Non-pigmented ciliary epithelial cell (primary cell): ENCODE measurements at regions not wholly inside any gene's neighbourhood (a gene's known extent, or its start where the extent isn't known, plus 50 kb on each side); places are given as distances from the start of the nearest gene placed in this dataset.
"Not testable (repeated sequence)": the region's sequence is repeated elsewhere in the genome, so short reads cannot be mapped to it uniquely, and the experiment has no call there.

Experiments used
- DNase-seq: peaks from one replicate; pipeline ENCODE4 v3.0.0-alpha.2; 2010; ENCODE audit warnings: low read depth

- DNase-seq: not testable (repeated sequence)
Measured at GRCh38 chr14:48259232-48259631, 583.8 kb upstream of the MDGA2 start.

GRCh38 chr14:48258703-48259102 is 583.3 kb upstream of the MDGA2 start:
- not testable (repeated sequence) for DNase-seq

GRCh38 chr14:48253020-48253419 is 577.6 kb upstream of the MDGA2 start:
- no peak for DNase-seq

GRCh38 chr14:48251290-48251689 is 575.9 kb upstream of the MDGA2 start:
- no peak for DNase-seq

GRCh38 chr14:48250575-48250974 is 575.2 kb upstream of the MDGA2 start:
- no peak for DNase-seq

GRCh38 chr14:48247977-48248376 is 572.6 kb upstream of the MDGA2 start:
- DNase-seq: no peak

GRCh38 chr14:48243900-48244299 is 568.5 kb upstream of the MDGA2 start:
- no peak for DNase-seq

GRCh38 chr14:48229091-48229490 is 553.7 kb upstream of the MDGA2 start:
- DNase-seq: no peak

GRCh38 chr14:48193893-48194292 is 518.5 kb upstream of the MDGA2 start:
- DNase-seq: no peak

- DNase-seq: not testable (repeated sequence)
Measured at GRCh38 chr14:48149624-48150023, 474.2 kb upstream of the MDGA2 start.

DNA sequence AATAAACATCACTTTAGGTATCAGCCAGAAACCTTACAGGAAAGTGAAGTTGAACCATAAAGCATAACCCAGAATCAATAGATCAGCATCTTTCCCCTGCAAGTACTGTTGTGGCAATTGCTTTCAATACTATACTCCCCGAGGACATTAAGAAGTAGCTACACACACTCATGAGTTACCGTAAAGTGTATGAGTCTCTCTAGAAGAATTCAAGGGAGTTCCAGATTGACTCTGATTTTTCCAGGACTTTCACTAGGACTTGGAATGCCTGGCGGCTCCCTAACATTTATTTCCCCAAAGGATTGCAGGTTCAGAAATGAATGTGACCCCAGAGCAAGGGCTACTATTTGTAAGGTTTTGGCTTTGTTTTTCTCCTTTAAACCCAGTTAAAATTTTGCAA is 465.4 kb upstream of the MDGA2 start:
- DNase-seq: no peak

DNA sequence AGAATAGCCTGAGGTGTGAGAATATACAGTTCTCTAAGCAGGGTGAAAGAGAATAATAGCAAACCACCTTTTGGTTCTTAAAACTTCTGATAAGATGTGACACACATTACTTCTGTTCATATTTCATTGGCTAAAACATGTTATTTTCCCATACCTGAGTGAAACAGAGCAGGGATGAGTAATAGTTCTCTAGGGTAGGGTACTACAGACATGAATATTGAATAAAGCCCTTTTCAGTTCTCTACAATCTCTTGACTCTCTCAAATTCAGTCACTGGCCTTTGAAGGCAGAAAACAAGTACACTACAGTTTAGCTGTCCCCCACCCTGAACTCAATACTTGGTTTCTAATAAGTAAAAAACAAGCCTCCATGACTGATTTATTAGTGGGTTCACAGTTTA is 454.1 kb upstream of the MDGA2 start:
- no peak for DNase-seq

DNA sequence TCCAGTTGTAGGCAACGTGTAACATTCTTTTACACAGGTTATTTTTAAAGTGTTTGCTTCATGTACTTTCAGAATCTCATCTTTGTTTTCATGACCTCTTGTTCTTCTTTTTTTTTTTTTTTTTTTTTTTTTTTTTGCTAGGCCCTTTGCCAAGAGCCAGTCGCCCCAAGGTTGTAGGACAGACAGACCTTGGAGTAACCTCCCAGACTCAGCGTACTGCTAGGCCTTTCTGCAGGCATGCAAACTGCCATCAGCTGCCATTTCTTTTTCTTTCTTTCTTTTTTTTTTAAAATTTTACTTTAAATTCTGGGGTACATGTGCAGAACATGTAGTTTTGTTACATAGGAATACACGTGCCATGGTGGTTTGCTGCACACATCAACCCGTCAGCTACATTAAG is 452.3 kb upstream of the MDGA2 start:
- DNase-seq: no peak

GRCh38 chr14:48125654-48126053 is 450.2 kb upstream of the MDGA2 start:
- no peak for DNase-seq

GRCh38 chr14:48113713-48114112 is 438.3 kb upstream of the MDGA2 start:
- DNase-seq: no peak

DNA sequence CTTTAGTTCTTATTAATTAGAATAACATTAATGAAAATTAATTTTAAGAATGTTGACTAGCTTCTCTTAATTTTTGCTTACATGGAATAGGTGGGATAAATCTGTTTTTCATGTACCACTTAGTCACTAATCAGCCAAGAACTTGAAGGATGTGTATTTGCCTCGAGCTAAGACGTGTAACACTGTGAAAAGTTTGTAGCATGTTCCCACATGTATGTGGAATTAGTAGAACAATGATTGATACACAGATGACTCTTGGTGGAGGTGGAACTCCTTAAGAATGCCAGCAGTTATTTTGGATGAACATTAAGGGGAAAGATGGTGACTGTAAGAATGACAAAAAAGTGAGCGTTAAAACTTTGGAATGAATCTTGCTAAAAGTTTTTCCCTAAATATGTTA is 435.7 kb upstream of the MDGA2 start:
- no peak for DNase-seq

GRCh38 chr14:48107646-48108045 is 432.2 kb upstream of the MDGA2 start:
- DNase-seq: no peak

- DNase-seq: no peak
Measured at GRCh38 chr14:48096897-48097296, 421.5 kb upstream of the MDGA2 start.

- no peak for DNase-seq
Measured at GRCh38 chr14:48086516-48086915, 411.1 kb upstream of the MDGA2 start.

DNA sequence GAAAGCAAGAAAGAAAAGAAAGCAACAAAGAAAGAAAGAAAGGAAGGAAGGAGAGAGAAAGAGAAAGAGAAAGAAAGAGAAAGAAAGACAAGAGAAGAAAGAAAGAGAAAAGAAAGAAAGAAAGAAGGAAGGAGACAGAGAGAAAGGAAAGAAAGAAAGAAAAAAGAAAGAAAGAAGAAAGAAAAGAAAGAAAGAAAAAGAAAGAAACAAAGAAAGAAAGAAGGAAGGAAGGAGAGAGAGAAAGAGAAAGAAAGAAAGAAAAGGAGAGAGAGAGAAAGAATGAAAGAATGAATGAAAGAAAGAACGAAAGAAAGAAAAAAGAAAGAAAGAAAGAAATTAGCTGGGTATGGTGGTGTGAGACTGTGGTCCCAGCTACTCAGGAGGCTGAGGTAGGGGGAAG is 400.1 kb upstream of the MDGA2 start:
- no peak for DNase-seq

DNA sequence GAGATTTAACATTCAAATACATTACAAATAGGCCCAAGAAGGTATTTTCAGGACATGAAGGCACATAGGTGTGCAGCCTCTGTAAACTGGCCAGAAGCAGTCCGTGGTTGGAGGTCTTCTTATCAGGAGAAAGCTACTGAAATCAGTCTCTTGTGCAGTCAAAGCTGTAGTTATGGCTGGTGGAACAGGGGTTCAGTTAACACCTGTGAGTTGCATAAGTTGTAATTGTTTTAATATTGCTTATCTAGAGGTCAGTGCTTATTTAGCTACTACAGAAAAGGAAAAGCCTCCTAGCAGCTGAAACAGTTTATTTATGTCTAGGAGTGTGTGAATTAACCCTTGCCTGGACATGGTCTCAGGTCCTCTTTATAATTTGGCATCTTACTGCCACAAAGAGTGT is 377.6 kb upstream of the MDGA2 start:
- DNase-seq: no peak

DNA sequence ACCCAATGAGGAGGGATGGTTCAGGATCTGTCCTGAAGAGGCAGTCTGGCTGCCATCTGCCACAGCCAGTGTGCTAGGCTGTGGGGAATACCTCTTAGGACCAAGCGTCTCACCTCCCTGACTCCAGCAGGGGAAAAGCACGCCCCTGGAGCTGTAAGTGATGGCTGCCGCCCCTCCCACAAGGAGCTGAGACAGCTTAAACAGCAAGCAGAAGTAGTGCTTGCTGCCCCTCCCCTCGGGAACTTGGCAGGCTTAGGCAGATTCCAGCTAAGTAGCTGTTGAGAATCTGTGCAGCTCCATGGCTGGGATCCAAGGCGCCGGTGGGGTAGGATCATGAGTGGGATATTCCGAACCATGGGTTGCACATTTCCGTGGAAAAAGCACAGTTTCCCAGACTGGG is 360.4 kb upstream of the MDGA2 start:
- DNase-seq: no peak

- no peak for DNase-seq
Measured at GRCh38 chr14:48027115-48027514, 351.7 kb upstream of the MDGA2 start.

DNA sequence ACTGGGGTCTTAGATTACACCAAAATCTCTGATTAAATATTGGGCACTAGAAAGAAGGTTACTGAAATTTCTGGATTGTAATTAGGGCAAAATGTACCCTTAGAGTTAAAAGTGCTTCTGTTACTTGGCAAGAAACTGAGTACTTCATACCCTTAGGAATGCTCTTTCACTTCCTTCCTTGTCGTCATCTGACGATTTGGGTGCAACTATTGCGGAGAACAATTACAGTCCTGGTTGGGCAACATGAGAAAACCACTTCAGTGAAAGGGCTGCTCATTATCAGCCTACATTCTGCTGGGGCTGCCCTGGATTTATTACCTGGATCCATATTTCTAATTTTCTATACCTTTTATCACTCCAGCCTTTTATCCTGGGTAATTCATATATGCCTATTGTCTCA is 348.5 kb upstream of the MDGA2 start:
- no peak for DNase-seq

- DNase-seq: not testable (repeated sequence)
Measured at GRCh38 chr14:48011484-48011883, 336.1 kb upstream of the MDGA2 start.
